GM19397 (cell line): ENCODE measurements at regions not wholly inside any gene's neighbourhood (a gene's known extent, or its start where the extent isn't known, plus 50 kb on each side); places are given as distances from the start of the nearest gene placed in this dataset.
"Not testable (repeated sequence)": the region's sequence is repeated elsewhere in the genome, so short reads cannot be mapped to it uniquely, and the experiment has no call there.

Source experiments
- ATAC-seq: cut with Tn5 transposase; IDR thresholded peaks from one replicate; pipeline ENCODE4 v1.9.1; 2021; ENCODE audit warnings: mild to moderate bottlenecking, moderate library complexity; ENCODE audit not compliant: unreplicated experiment

GRCh38 chr10:11403646-11404045, 207.8 kb downstream of the USP6NL start:
- not testable (repeated sequence) for ATAC-seq

GRCh38 chr10:11403116-11403515, 208.3 kb downstream of the USP6NL start:
- peak; percentile 55 for ATAC-seq

- ATAC-seq = no peak
Observed at GRCh38 chr10:11402392-11402791, 209.1 kb downstream of the USP6NL start.

- no peak for ATAC-seq
Observed at GRCh38 chr10:11401264-11402235, 209.9 kb downstream of the USP6NL start.

- ATAC-seq = no peak
Observed at GRCh38 chr10:11397980-11398580, 213.4 kb downstream of the USP6NL start.

GRCh38 chr10:11397077-11397965, 214.1 kb downstream of the USP6NL start:
- no peak for ATAC-seq

GRCh38 chr10:11396311-11396955, 215.0 kb downstream of the USP6NL start:
- no peak for ATAC-seq

- ATAC-seq = no peak
Observed at GRCh38 chr10:11395581-11396310, 215.7 kb downstream of the USP6NL start.

- ATAC-seq = no peak
Observed at GRCh38 chr10:11395161-11395560, 216.3 kb downstream of the USP6NL start.

GRCh38 chr10:11393858-11394257, 217.6 kb downstream of the USP6NL start:
- ATAC-seq = no peak

GRCh38 chr10:11392776-11393175, 218.7 kb downstream of the USP6NL start:
- no peak for ATAC-seq

- no peak for ATAC-seq
Observed at GRCh38 chr10:11388996-11389395, 222.5 kb downstream of the USP6NL start.

- ATAC-seq = no peak
Observed at GRCh38 chr10:11387551-11388222, 223.8 kb downstream of the USP6NL start.

GRCh38 chr10:11387044-11387443, 224.4 kb downstream of the USP6NL start:
- no peak for ATAC-seq
